HCT116 (cell line): ENCODE measurements at regions not wholly inside any gene's neighbourhood (a gene's known extent, or its start where the extent isn't known, plus 50 kb on each side); places are given as distances from the start of the nearest gene placed in this dataset.
"Not testable (repeated sequence)": the region's sequence is repeated elsewhere in the genome, so short reads cannot be mapped to it uniquely, and the experiment has no call there.

Source experiments
- ATAC-seq: fragments of 200-7000 bp; cut with Tn5 transposase; 2 replicates; pipeline ENCODE4 v1.9.1; 2020; ENCODE audit warnings: mild to moderate bottlenecking, moderate library complexity
- BruUV-seq: library from RNA; stranded (reverse); fragments of 400-500 nt; replicated peaks from 2 replicates; lab custom pipeline; 2021; lab: Mats Ljungman, UMichigan
- CTCF ChIA-PET: fragments of 300-600 bp; sonication (Branson Sonifier 250); formaldehyde crosslinking; loops from one replicate; lab custom pipeline; 2021; ENCODE audit warnings: antibody characterized with exemption; lab: Charles Lee
- POLR2A ChIA-PET: fragments of 300-600, 350-600 bp; sonication (Branson Sonifier 250); formaldehyde crosslinking; loops from one replicate; lab custom pipeline; 2021; ENCODE audit warnings: antibody characterized with exemption; lab: Charles Lee
- RAD21 ChIA-PET, 2 experiments: fragments of 300-600 bp; sonication (Branson Sonifier 250); formaldehyde crosslinking; loops; one replicate each; lab custom pipeline; 2023; ENCODE audit warnings: low total read pairs in 2 of 2; ENCODE audit not compliant: uncharacterized antibody in 2 of 2, unreplicated experiment in 2 of 2, low non-redundant PET in 1 of 2; lab: Charles Lee
- DNase-seq: peaks from one replicate; pipeline ENCODE4 v3.0.0-alpha.2; 2010; ENCODE audit warnings: low read depth, low spot score
- H2AFZ ChIP-seq: fragments of 200-600 bp; shearing (Covaris generic), sonication (generic); 2 replicates; pipeline ENCODE4 v1.6.1; 2017; ENCODE audit warnings: low read depth, mixed run types, mixed read lengths, antibody characterized with exemption, low read length; ENCODE audit not compliant: poor library complexity, severe bottlenecking
- H3K27ac ChIP-seq: 2 replicates; pipeline ENCODE4 v1.5.1; 2012; ENCODE audit warnings: low read depth, low read length
- H3K27me3 ChIP-seq: fragments of 200-600 bp; sonication (generic); 2 replicates; pipeline ENCODE4 v1.6.1; 2016; ENCODE audit warnings: mixed run types, low read length, mixed read lengths; ENCODE audit not compliant: insufficient read depth
- H3K36me3 ChIP-seq, 2 experiments: fragments of 200-500 bp in 1 of 2; fragments of 200-600 bp in 1 of 2; sonication (Bioruptor generic) in 1 of 2; sonication (generic) in 1 of 2; 2 replicates each; pipeline versions ENCODE4 v1.5.1 to v1.6.1; 2014 to 2016; ENCODE audit warnings: low read length in 2 of 2, inconsistent platforms in 1 of 2, mixed read lengths in 1 of 2, mixed run types in 1 of 2; ENCODE audit not compliant: insufficient read depth in 2 of 2, control insufficient read depth in 1 of 2
- H3K4me1 ChIP-seq, 2 experiments: fragments of 200-600 bp in 1 of 2; sonication (generic) in 1 of 2; 2 replicates each; pipeline versions ENCODE4 v1.5.1 to v1.6.1; 2012 to 2017; ENCODE audit warnings: low read length in 2 of 2, inconsistent platforms in 1 of 2, mild to moderate bottlenecking in 1 of 2, mixed read lengths in 1 of 2, mixed run types in 1 of 2, moderate library complexity in 1 of 2; ENCODE audit not compliant: insufficient read depth in 2 of 2, control insufficient read depth in 1 of 2
- H3K4me2 ChIP-seq: fragments of 200-600 bp; sonication (generic); 2 replicates; pipeline ENCODE4 v1.6.1; 2017; ENCODE audit warnings: mixed run types, low read length, mixed read lengths
- H3K4me3 ChIP-seq, 2 experiments: fragments of 200-600 bp in 1 of 2; sonication (generic) in 1 of 2; replicated peaks in 1 of 2; 2 replicates each; pipeline ENCODE4 v1.5.1; 2011 to 2016; ENCODE audit warnings: low read length in 2 of 2, control low read depth in 1 of 2, low read depth in 1 of 2, mild to moderate bottlenecking in 1 of 2, mixed read lengths in 1 of 2, mixed run types in 1 of 2
- H3K79me2 ChIP-seq: fragments of 200-600 bp; sonication (generic); 2 replicates; pipeline ENCODE4 v1.6.1; 2017; ENCODE audit warnings: mild to moderate bottlenecking, mixed run types, low read length, moderate library complexity, mixed read lengths; ENCODE audit not compliant: insufficient read depth
- H3K9ac ChIP-seq: fragments of 200-600 bp; sonication (generic); 2 replicates; pipeline ENCODE4 v1.6.1; 2016; ENCODE audit warnings: low read length, mixed read lengths
- H3K9me2 ChIP-seq: fragments of 200-600 bp; sonication (generic), shearing (Covaris generic); 2 replicates; pipeline ENCODE4 v1.6.1; 2017; ENCODE audit warnings: mixed run types, mild to moderate bottlenecking, moderate library complexity; ENCODE audit not compliant: insufficient read depth
- H3K9me3 ChIP-seq, 2 experiments: fragments of 200-500 bp in 1 of 2; fragments of 200-600 bp in 1 of 2; sonication (Bioruptor generic) in 1 of 2; sonication (generic) in 1 of 2; 2 replicates each; pipeline ENCODE4 v1.6.1; 2014 to 2017; ENCODE audit warnings: low read length in 2 of 2, mixed read lengths in 2 of 2, inconsistent platforms in 1 of 2, low read depth in 1 of 2, mild to moderate bottlenecking in 1 of 2, mixed run types in 1 of 2, moderate library complexity in 1 of 2; ENCODE audit not compliant: control insufficient read depth in 1 of 2, insufficient read depth in 1 of 2
- H4K20me1 ChIP-seq: fragments of 200-600 bp; sonication (generic), shearing (Covaris generic); 2 replicates; pipeline ENCODE4 v1.6.1; 2017; ENCODE audit warnings: mixed run types, mild to moderate bottlenecking, moderate library complexity; ENCODE audit not compliant: insufficient read depth
- CEBPB ChIP-seq: IDR thresholded peaks from 2 replicates; pipeline ENCODE4 v1.6.1; 2012; ENCODE audit warnings: low read depth
- FOSL1 ChIP-seq: IDR thresholded peaks from 2 replicates; pipeline ENCODE4 v1.6.1; 2012; ENCODE audit warnings: low read depth
- POLR2A ChIP-seq: IDR thresholded peaks from 2 replicates; pipeline ENCODE4 v1.7.0; 2011; ENCODE audit warnings: borderline replicate concordance; ENCODE audit not compliant: insufficient read depth, insufficient read length; ENCODE audit errors: extremely low read depth
- SRF ChIP-seq: IDR thresholded peaks from 2 replicates; pipeline ENCODE4 v1.6.1; 2012; ENCODE audit warnings: low read depth
- YY1 ChIP-seq: IDR thresholded peaks from 2 replicates; pipeline ENCODE4 v1.6.1; 2011; ENCODE audit warnings: low read length, low read depth, moderate library complexity, mild to moderate bottlenecking; ENCODE audit not compliant: insufficient replicate concordance; ENCODE audit errors: extremely low read depth
- ZNF274 ChIP-seq: fragments of 200-500 bp; sonication (Bioruptor generic); IDR thresholded peaks from 2 replicates; pipeline ENCODE4 v1.6.1; 2014; ENCODE audit warnings: mild to moderate bottlenecking, low read depth, low read length, inconsistent platforms
- intact Hi-C: fragments of 100-400 bp; cut with micrococcal nuclease; formaldehyde crosslinking; loops from 2 replicates; pipeline ENCODE4 v1.10.0; 2022
- TF ChIP-seq, protein P1 (sequence below): IDR thresholded peaks from 2 replicates; pipeline ENCODE4 v1.6.1; 2012
- TF ChIP-seq, protein P2 (sequence below): IDR thresholded peaks from 2 replicates; pipeline ENCODE4 v1.6.1; 2012; ENCODE audit warnings: low read depth
- TF ChIP-seq, protein P3 (sequence below): IDR thresholded peaks from 2 replicates; pipeline ENCODE4 v1.6.1; 2011; ENCODE audit warnings: mild to moderate bottlenecking, low read length, moderate library complexity; ENCODE audit not compliant: insufficient replicate concordance; ENCODE audit errors: extremely low read depth

- no peaks in the 10 kb centered on the region for H3K9me3 ChIP-seq
- DNase-seq (no peak), ATAC-seq (no peak)
- TF ChIP-seq SRF (no peak), ZNF274 (no peak), CEBPB (no peak), POLR2A (no peak), YY1 (no peak), FOSL1 (no peak)
- TF ChIP-seq, protein P1, sequence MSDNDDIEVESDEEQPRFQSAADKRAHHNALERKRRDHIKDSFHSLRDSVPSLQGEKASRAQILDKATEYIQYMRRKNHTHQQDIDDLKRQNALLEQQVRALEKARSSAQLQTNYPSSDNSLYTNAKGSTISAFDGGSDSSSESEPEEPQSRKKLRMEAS, result no peak
- TF ChIP-seq, protein P2, sequence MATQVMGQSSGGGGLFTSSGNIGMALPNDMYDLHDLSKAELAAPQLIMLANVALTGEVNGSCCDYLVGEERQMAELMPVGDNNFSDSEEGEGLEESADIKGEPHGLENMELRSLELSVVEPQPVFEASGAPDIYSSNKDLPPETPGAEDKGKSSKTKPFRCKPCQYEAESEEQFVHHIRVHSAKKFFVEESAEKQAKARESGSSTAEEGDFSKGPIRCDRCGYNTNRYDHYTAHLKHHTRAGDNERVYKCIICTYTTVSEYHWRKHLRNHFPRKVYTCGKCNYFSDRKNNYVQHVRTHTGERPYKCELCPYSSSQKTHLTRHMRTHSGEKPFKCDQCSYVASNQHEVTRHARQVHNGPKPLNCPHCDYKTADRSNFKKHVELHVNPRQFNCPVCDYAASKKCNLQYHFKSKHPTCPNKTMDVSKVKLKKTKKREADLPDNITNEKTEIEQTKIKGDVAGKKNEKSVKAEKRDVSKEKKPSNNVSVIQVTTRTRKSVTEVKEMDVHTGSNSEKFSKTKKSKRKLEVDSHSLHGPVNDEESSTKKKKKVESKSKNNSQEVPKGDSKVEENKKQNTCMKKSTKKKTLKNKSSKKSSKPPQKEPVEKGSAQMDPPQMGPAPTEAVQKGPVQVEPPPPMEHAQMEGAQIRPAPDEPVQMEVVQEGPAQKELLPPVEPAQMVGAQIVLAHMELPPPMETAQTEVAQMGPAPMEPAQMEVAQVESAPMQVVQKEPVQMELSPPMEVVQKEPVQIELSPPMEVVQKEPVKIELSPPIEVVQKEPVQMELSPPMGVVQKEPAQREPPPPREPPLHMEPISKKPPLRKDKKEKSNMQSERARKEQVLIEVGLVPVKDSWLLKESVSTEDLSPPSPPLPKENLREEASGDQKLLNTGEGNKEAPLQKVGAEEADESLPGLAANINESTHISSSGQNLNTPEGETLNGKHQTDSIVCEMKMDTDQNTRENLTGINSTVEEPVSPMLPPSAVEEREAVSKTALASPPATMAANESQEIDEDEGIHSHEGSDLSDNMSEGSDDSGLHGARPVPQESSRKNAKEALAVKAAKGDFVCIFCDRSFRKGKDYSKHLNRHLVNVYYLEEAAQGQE, result no peak
- TF ChIP-seq, protein P3, sequence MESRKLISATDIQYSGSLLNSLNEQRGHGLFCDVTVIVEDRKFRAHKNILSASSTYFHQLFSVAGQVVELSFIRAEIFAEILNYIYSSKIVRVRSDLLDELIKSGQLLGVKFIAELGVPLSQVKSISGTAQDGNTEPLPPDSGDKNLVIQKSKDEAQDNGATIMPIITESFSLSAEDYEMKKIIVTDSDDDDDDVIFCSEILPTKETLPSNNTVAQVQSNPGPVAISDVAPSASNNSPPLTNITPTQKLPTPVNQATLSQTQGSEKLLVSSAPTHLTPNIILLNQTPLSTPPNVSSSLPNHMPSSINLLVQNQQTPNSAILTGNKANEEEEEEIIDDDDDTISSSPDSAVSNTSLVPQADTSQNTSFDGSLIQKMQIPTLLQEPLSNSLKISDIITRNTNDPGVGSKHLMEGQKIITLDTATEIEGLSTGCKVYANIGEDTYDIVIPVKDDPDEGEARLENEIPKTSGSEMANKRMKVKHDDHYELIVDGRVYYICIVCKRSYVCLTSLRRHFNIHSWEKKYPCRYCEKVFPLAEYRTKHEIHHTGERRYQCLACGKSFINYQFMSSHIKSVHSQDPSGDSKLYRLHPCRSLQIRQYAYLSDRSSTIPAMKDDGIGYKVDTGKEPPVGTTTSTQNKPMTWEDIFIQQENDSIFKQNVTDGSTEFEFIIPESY, result no peak
- TF ChIP-seq, all 23 proteins: peak for 0
- intact Hi-C loops, result no loop called here
- ChIA-PET CTCF (no interaction called here), RAD21 (no interaction called here), POLR2A (no interaction called here)
- BruUV-seq, result no TSS peak
- Histone ChIP-seq H3K9me2 (no peaks in the 10 kb centered on the region), H2AFZ (no peak overlapping the region), H3K4me2 (no peak overlapping the region), H3K27ac (no peak overlapping the region), H3K36me3 (no peaks in the 10 kb centered on the region), H3K79me2 (no peaks in the 10 kb centered on the region), H4K20me1 (no peaks in the 10 kb centered on the region), H3K4me3 (no peak overlapping the region), H3K9ac (no peak overlapping the region), H3K4me1 (no peaks in the 10 kb centered on the region), H3K27me3 (no peaks in the 10 kb centered on the region)
Measured at GRCh38 chrX:122982521-122982920, 201.6 kb upstream of the GRIA3 start.

GRCh38 chrX:123002844-123003243 is 181.2 kb upstream of the GRIA3 start:
- RAD21 ChIA-PET, H3K9ac ChIP-seq, BruUV-seq, H3K4me2 ChIP-seq, H3K4me3 ChIP-seq, H3K9me2 ChIP-seq, CTCF ChIA-PET, H3K4me1 ChIP-seq, H4K20me1 ChIP-seq, intact Hi-C loops, H3K27me3 ChIP-seq, DNase-seq, H3K27ac ChIP-seq, H3K36me3 ChIP-seq, H2AFZ ChIP-seq, POLR2A ChIA-PET, ATAC-seq, H3K79me2 ChIP-seq, H3K9me3 ChIP-seq: not testable (repeated sequence)
